GM10266 (cell line): ENCODE measurements at regions not wholly inside any gene's neighbourhood (a gene's known extent, or its start where the extent isn't known, plus 50 kb on each side); places are given as distances from the start of the nearest gene placed in this dataset.

Source experiments
- DNase-seq: peaks from one replicate; pipeline ENCODE4 v3.0.0; 2012; ENCODE audit errors: extremely low spot score
- TF ChIP-seq, protein P1 (sequence below): IDR thresholded peaks from 2 replicates; pipeline ENCODE4 v1.5.1; 2012; ENCODE audit warnings: mild to moderate bottlenecking, low read depth; ENCODE audit not compliant: control insufficient read depth, insufficient read depth; ENCODE audit errors: missing control alignments

DNA sequence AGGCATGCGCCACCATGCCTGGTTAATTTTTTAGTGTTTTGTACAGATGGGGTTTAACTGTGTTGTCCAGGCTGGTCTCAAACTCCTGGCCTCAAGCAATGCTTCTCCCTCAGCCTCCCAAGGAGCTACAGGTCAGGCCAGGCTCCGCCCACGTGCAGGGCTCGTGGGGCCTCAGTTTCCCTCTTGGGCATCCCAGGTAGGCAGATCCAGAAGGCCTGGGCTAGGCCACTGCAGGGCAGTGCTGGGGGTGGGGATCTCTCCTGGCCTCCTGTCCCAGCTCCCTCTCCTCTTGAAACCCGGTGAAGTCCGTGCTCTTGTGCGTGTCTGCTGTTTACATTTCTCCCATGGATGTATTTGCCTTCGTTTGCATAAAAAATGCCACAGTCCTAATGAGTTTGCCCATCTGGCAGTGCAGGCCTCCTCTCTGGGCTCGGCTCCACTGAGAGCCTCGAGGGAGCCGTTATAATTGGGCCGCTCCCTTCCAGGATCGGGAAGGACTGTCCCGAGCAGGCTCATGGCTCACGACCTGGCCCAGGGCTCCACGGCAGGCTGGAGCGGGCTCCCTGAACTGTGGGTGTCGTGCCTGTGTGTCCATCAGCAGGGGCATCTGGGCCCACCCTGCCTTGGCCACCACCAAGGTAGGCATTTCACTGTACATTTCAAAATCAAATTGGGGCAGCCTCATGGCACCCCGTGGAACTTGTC is 52.6 kb upstream of the RUFY1 start:
- TF ChIP-seq, protein P1, sequence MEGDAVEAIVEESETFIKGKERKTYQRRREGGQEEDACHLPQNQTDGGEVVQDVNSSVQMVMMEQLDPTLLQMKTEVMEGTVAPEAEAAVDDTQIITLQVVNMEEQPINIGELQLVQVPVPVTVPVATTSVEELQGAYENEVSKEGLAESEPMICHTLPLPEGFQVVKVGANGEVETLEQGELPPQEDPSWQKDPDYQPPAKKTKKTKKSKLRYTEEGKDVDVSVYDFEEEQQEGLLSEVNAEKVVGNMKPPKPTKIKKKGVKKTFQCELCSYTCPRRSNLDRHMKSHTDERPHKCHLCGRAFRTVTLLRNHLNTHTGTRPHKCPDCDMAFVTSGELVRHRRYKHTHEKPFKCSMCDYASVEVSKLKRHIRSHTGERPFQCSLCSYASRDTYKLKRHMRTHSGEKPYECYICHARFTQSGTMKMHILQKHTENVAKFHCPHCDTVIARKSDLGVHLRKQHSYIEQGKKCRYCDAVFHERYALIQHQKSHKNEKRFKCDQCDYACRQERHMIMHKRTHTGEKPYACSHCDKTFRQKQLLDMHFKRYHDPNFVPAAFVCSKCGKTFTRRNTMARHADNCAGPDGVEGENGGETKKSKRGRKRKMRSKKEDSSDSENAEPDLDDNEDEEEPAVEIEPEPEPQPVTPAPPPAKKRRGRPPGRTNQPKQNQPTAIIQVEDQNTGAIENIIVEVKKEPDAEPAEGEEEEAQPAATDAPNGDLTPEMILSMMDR = no peak

DNA sequence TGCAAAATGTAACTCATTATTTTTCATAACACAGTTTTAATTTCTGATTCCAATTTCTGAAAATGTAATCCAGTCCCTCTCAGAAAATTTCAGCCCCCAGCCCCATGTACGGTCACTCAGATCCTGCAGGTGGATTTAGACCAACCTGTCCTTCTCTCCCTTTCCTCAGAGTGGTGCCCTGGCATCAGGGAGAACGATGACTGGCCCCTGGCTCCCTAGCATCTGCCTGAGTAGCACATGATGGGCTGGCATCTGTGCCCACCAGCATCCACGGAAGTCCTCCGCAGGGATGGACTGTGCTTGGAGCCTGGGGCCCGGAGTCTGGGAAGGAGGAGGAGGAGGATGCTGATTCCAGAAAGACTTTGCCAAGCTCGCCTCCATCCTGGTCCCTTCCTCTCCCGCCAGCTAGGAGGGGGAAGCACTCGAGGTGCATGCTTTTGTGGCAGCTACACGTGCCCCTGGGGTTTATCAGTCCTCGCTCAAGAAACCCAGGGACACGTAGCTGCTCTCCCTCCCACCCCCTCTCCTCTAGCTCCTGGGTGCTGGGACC is 54.4 kb upstream of the RUFY1 start:
- DNase-seq = no peak
- TF ChIP-seq, protein P1 = peak; percentile 44

More for the DNA sequence above, 52.6 kb upstream of the RUFY1 start:
- DNase-seq = no peak

DNA sequence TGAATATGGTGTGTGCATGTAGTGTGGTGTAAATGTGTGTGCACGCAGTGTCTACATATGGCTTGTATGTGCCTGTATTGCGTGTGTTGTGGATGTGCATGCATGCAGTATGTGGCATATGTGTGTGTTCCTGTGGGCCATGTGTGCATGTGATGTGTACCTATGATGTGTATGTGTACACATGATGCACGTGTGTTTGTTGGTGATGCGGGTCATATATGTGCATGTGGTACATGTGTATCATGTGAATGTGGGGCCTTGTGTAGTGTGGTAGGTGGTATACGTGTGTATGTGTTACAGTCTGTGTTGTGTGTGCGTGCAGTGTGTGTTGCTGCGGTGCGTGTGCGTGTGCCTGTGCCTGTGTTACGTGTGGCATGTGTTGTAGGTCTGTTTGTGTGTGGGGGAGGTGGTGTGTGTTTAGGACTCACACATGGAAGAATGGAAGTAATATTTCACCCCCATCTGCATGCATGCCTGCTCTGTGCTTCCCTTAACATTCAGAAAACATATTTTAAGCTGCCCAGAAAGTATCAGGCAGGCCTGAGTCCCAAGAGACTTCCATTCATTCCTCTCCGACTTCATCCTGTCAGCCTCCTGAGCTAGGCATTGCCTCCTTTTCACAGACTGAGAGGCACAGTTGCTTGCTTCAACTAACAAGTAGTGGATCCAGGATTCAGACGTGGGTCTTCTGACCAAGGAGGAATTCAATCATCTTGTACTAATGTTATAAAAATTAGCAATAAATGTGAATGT is 55.4 kb upstream of the RUFY1 start:
- TF ChIP-seq, protein P1 = no peak
- no peak for DNase-seq

DNA sequence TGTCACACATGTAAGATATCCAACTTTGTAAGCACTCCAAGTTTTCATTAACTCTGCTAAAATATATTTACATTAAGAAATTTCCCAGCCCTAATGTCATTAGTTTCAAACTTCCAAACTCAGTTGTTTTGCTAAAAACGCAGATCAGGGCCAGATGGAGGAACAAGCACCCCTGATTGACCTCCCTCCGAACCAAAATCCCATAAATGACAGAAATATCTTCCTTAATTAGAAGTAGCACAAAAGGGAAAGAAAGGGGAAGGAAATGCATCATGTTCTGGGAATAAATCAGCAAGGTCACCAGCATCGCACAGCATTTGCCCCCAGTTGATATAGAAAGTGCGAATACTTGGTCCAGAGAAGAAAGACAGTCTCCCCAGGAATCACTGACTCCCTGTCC is 61.4 kb upstream of the RUFY1 start:
- TF ChIP-seq, protein P1 = no peak
- no peak for DNase-seq

DNA sequence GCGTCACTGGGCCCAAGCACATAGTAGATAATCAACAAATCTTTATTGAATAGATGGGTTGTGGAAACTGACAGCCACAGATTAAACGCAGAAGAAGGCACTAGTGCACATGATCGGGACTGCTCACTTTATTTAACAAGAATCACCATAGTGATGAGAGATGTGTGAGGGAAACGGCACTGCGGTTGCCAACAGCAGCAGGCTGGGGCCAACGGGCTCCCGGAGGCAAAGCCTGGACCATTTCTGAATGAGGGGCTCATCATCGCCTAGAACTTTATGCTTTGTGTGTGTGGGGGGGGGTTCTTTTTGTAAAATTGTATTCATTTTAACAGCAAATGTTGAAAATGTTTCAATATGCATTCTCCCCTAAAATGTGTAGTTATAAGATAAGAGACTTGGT is 61.9 kb upstream of the RUFY1 start:
- TF ChIP-seq, protein P1 = no peak
- DNase-seq = no peak

DNA sequence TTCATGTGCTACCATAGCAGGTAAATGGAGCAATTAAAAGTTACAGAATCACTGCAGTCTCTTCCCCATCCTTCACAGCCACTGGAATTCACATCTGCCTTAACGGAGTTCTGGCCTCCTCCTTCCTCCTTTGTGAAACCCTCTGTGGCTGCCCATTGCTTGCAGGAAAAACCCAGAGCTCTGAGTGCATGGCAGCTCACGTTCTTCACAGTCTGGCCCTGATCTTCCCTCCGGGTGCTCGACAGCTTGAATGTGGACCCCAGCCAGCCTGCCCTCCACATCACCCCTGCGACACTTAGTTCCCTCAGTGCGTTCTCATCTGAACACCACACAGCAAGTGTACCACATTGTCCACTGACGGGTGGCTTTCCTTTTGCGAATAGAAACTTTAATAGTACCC is 63.2 kb upstream of the RUFY1 start:
- DNase-seq = no peak
- TF ChIP-seq, protein P1 = no peak

DNA sequence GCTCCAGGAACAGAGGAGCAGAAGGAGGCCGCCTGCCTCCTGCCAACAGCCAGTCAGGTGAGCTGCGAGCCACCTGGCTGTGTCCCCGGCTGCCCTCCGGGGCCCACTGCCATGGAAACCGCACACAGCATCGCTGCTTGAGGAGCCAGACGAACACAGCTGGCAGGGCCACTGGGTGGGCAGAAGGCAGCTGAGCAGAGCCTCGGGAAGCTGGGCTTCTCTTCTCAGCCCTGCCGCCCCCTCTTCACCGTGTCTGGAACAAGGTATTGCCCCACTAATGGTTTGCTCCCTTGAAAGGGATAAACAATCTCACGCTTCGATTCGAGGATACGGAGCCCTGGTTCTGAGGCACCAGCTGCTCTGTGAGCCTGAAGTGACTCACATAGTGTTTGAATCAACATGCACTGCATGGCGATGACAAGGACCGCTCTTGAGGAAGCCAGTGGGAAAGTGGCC is 63.7 kb upstream of the RUFY1 start:
- no peak for DNase-seq

More for the DNA sequence above, 63.7 kb upstream of the RUFY1 start:
- TF ChIP-seq, protein P1 = no peak
